CD4-positive, alpha-beta T cell treated with Interleukin-1 beta for 1 hour (primary cell): ENCODE measurements at regions not wholly inside any gene's neighbourhood (a gene's known extent, or its start where the extent isn't known, plus 50 kb on each side); places are given as distances from the start of the nearest gene placed in this dataset.
"Not testable (repeated sequence)": the region's sequence is repeated elsewhere in the genome, so short reads cannot be mapped to it uniquely, and the experiment has no call there.

Experiments used
- DNase-seq, 2 donors: peaks; one replicate each; pipeline ENCODE4 v3.0.0-alpha.2; 2020 to 2022

DNA sequence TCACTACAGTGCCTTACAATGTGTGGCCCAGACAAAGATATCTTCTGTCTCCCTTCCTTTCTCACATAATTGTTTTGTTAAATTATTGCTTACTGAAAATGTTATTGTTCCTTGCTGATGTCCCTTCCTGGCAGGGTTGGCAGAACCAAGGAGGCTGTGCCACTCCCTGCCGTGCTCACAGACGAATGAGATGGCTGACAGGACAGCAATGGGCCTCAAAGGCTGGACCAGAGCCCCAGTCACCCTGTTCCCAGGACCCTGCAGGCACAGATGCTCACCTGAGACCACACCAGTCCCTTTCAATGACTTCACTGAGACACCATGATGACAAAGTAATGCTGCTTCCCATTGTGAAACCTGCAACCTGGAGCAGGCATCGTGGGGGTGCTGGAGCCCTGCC is 375.1 kb downstream of the HACE1 start:
- no peak for DNase-seq

DNA sequence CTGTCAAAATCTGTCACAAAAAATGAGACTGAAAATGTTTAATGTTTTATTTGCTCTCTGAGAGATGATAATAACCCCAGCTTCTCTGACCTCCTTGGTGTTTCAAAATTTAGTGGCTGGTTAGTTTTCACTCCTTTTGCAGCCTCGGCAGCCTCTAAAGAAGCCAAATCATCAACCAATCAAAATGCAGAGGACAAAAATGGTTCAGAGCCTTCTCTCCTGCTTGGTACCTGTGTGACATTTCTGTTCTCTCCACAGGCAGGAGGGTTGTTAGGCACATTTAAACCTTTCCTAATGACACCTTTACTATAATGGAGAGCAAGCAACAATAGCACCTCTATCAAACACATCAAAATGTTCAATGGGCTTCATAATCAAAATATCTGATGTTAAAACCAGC is 375.5 kb downstream of the HACE1 start:
- DNase-seq = no peak

DNA sequence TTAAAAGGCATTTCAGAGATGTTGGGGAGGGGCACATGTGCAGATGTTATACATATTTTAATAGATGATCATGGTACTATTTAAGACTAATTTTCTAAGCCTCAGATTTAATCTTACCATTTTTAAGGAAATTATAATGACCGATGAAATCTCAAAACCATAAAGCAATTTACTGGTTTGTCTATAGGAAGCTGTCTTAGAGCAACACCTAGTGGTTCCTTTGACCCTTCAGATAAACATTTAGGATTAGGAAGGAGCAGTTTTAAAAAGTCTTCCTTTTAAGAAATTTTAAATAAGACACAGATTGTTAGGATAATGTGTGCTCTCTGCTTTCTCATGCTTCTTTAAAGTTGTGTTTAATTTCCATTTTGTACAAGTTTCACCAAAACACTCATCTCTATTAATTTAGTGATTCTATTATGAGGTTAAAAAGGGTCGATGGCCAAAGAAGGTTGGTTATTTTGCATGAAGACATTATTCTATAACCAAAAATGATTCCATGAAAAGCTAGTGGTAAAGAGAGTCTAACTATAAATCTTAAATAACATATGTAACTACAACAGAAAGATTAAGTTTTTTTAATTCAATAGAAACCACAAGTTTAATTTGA is 376.4 kb downstream of the HACE1 start:
- no peak for DNase-seq

DNA sequence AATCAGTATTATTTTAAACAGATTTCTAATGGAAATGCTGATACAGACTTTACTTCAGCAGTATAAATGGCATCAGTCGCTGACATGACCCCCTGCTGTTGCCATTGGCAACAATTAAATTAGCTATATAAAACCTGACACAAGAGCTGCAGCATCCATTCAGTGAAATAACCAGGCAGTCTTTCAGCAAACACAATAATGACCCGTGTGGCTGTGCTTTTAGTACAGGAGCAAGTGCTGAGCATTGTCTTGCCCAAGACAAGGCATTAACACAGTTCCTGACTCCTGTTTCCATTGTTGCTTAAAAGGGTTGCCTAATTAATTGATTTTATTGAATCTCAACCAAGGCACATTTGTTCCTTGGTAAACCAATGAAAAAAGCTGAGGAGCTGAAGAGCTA is 382.1 kb downstream of the HACE1 start:
- DNase-seq = no peak

DNA sequence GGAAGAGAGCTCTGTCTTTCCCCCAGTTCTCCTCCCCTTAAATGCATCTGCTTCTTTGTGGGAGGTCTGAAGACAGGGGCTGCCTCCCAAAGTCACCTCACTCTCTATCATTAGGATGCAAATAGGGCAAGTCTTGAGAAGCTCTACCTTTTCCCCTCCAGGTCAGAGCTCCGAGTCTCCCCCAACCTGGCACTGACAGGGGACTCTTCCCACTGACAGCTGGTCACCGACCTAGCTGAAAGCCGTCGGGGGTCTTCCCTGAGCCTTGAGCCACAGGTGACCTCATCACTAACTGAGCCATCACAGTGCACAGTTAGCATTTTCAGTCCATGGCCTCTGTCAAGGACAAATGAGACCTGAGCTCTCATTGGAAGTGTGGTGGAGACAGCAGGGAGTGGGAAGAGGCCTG is 386.7 kb downstream of the HACE1 start:
- DNase-seq = no peak

DNA sequence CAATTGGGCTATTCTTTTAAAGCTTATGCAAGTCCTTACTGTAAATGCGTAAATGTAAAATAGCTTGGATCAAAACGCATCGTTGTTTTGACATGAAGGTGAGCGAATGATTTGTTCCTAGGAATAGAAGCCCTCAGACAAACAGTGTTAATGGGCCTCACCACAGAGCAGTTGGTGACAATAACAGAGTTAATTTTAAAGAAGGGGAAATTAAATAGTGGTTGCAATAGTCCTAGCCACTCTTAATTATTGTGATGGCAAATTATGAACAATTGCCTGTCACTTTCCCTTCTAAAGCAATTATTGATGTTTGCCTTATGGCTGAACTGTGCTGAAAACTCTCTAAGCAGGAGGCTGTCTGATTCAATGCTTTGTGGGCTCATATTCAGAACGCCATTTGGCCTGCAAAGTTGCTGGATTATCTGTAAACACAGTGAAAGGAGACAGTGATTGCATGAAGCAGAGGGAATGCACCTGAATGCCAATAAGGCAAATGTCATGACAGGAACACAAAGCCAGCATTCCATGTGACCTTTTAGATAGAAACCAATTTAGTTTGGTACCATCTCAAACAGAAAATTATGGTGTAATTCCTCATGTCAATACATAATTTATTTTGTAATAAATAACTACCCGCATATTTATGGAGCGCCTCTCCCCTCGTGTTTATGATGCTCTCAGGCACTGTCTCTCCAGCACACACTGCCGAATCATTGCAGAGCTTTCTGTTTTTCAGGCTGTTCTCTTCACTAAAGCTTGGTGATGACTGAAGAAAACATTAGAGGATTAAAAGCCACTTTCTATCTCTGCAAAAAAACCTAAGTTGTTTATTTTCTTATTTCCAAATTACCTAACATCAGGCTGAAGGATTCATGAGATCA is 387.5 kb downstream of the HACE1 start:
- no peak for DNase-seq

DNA sequence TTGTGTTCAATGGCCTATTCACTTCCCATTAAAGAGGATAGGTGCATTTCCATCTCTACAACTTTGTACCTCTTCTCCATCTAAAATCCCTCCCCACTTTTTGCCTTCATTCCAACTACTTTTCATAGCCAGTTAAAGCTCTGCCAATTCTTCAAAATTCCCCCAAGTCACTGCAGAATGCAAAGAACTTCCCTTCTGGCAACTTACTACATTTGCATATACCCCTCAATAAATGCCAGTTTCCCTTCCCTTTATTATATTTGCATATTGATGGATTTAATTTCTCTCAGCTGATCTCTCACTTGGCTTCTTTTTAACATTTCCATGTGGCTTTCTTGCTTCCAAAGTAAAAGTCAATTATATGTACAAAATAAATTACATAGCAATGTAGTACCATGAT is 393.4 kb downstream of the HACE1 start:
- no peak for DNase-seq

DNA sequence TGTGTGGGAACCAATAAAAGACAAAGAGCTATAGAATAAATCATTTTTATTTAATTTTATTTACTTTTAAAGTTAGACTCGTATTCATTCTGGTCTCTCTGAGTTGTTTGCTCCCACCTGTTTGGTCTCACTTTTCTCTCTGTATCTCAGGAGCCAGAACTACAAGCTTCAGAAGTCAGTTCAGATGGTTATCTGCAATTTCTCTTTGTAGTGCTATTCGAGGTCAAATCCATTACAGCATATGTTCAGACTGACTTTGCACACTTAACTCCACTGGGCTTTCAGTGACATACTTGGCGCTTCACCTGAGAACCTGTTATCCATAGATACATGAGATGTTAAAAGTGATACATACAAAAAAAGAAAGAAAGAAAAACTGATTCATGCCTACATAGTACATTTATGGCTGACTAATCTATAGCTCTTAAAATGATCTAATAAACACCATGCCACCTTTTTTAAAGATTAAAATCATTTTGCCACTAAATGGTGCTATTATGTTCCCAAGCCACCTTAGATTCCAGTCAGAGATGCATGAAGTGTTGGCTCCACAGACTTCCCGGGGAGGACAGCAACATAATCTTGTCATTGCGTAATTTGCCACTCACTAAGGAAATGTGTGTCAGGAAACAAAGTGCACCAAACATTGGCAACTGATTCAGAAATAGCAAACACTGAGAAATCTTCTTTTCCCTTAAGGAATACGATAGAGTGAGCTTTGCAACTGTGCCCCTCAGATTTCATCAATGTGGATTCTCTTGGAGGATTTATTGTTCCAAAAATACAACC is 396.7 kb downstream of the HACE1 start:
- no peak for DNase-seq

DNA sequence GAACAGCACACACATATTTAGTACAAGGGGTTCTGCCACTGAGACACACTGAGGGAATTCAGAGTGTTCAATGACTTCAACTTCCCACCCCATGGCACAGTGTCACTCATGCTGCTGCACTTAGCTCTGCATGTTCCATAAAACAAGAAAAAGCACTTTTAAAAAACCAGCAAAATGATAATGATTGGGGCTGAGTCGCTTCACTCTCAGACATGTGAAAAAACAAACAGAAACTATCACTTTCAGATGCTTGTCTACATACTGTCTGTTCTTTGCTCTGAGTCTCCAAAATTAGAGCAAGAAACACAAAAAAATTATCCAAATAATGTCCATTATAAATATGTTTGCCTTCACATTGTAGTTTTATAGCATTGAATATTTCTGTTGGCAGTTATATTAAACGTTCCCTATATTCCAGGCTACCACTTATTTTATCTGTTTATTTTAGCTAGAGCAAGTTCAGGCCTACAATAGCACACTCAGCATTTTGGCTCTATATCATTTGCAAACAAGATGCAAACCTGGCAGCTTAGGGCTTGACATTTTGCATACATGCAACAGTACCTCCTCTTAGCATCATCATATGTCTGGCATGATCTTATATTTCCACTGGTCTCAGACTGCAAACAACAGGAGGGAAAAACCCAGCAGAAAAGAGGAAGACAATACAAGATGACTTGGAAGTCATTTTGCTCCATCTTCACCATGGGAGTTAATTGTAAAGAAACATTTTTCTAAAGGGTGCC is 398.8 kb downstream of the HACE1 start:
- DNase-seq = no peak

DNA sequence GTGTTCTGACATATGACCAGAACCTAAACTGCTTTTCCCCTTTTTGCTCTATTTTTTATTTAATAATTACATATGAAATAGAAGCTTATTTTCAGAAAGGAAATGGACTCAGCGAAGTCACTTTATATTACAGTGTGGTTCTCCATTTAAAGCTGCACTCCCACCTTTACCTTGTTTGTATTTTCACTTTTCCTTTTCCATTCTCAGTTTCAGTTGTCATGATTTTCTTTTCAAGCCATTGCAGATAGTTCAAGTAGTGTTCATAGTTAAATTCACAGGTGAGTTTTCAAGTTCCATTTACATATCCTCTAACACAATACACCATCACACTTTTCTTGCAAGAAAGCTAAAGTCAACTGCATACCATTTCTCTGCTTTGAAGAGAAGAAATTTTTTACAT is 400.2 kb downstream of the HACE1 start:
- DNase-seq = no peak

DNA sequence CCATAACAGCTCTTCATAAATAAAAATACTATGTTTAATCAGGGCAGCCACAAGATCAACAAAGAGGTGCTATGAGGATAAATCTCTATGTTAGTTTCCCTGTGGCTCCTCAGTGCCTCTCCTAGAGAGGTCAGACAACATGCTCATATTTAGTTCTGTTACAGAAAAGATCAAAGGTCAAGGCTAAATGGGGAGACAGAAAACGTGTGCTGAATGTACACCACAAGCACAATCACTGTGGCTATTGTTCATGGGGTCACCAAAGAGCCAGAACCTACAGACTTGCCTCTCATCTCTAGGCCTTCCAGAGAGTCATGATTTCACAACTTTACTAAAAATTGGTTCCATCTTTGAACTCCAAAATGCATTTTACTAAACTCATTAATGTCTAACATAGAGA is 409.8 kb downstream of the HACE1 start:
- DNase-seq = no peak

DNA sequence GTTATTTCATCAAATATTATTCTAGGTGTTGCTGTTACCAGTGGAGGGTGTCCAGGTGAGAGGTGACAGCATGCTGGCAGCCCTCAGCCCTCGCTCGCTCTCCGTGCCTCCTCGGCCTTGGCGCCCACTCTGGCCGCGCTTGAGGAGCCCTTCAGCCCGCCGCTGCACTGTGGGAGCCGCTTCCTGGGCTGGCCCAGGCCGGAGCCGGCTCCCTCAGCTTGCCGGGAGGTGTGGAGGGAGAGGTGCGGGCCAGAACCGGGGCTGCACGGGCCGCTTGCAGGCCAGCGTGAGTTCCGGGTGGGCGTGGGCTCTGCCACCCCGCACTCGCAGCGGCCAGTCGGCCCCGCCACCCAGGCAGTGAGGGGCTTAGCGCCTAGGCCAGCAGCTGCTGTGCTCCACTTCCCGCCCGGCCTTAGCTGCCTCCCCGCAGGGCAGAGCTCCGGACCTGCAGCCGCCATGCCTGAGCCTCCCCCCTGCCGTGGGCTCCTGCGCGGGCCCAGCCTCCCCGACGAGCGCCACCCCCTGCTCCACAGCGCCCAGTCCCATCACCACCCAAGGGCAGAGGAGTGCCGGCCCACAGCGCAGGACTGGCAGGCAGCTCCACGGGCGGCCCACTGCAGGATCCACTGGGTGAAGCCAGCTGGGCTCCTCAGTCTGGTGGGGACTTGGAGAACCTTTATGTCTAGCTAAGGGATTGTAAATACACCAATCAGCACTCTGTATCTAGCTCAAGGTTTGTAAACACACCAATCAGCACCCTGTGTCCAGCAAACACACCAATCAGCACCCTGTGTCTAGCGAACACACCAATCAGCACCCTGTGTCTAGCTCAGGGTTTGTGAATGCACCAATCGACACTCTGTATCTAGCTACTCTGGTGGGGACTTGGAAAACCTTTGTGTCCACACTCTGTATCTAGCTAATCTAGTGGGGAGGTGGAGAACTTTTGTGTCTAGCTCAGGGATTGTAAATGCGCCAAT is 413.3 kb downstream of the HACE1 start:
- DNase-seq = not testable (repeated sequence)

DNA sequence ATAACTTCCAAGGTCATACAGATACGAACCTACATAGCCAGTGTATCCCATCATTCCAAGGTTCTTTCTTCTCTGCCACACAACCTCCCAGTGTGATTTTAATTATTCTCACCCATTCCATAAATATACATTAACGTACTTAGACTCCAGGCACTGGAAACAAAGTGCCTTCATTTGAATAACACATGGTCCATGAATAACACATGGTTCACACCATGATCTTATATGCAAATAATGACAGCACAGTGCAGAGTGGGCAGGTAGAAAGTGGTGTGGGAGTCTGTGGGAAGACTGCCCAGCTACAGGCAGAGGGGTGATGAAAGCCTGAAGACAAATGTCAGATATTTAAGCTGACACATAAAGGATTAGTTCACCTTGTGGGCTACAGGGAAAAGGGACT is 425.2 kb downstream of the HACE1 start:
- no peak for DNase-seq

DNA sequence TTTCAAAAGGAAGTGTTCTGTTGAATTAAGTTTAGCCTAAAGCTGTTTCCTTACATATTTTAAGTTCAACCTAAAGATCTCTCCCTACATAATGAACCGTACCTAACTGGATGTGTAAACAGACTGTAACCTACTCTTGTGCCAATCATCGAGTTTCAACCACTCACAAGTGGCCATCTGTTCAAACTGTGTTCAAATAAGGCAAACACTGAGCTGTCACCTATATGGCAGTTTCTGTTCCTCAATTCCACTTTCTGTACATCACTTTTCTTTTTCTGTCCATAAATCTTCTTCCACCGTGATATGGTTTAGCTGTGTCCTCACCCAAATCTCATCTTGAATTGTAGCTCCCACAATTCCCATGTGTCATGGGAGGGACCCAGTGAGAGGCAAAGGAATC is 428.6 kb downstream of the HACE1 start:
- DNase-seq = no peak

DNA sequence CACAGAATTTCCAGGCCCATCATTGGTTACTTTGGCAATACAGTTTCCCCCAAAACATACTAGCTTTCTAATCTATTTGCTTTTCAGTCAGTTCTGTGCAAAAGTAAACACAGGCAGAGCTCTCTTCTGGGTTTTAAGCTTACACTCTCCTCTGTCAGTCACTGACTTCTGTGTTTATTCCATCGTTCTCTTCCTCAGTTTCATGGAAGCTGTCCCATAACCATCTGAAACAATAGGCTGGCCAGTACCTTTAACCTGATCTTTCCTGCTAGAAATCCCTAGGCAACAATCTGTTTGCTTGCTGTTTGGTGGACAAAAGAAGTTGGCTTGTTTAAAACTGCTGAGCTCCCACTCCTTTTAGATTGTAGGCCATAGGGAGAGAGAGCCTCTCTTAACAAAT is 431.5 kb downstream of the HACE1 start:
- no peak for DNase-seq

DNA sequence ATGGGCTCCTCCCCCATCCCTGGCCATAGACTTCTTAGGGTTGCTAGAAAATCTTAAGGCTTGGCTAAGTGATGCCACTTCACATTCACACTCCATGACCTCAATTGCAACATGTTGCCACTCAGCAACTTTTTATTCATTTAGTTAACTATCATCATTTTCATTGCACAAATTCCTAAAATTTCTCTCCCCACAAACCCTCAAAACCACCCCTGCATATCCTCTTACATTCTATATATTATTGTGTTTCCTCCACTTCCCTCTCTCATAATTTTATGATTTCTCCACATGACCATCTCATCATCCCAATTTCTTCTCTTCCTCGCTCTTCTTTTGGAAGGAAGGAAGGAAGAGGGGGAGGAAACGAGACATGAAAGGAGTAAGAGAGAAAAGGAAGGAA is 436.0 kb downstream of the HACE1 start:
- DNase-seq = no peak

DNA sequence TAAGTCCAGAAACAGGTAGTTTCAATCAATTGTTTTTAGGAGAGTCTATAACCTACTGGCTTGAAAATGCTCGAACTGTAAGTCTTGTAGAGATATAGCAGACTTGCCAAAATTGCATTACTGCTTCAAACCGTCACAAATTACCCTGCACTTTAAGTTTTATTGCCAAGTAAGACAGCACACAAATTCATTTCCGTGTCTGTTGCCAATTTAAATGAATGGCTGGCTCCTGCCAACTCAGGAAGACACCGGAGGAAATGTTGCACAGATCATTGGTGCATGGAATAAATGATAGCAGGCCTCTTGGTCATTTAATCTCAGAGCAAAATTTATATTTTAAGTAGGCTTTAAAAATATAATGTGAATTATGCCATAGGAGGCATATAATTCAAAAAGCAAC is 438.1 kb downstream of the HACE1 start:
- no peak for DNase-seq

DNA sequence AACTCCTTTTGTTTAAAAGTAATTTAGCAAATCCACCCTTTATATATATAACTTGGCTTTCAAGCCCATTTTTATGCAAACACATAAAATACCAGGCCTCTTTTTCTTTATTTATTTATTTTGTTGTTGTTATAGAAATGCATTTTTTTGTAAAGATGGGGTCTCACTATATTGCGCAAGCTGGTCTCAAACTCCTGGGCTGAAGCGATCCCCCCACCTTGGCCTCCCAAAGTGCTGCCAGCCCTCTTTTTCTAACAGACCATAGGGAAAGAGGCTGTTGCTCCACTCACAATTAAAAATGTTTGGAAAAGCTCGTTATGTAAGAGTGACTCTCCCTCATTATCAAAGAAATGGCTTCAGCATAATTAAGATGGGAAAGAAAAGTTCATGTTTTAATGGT is 440.9 kb downstream of the HACE1 start:
- no peak for DNase-seq

DNA sequence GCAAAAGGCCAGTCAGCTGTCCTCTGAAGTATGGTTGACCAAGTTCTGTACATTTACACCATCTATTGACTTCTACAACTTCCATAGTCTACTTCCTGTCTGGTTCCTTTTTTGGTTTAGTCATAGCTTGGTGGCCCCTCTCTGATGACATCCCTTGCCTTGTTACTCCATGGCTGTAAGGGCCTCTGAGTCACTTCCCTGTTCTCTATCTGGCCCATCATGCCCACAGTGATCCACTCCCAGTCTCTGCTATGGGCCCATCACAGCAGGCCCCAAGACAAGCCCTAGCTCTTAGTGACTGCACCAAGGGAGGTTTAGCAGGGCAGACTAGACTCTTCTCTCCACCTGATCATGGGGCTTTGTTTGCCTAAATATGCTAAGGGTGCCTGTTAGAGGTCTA is 441.6 kb downstream of the HACE1 start:
- DNase-seq = no peak

DNA sequence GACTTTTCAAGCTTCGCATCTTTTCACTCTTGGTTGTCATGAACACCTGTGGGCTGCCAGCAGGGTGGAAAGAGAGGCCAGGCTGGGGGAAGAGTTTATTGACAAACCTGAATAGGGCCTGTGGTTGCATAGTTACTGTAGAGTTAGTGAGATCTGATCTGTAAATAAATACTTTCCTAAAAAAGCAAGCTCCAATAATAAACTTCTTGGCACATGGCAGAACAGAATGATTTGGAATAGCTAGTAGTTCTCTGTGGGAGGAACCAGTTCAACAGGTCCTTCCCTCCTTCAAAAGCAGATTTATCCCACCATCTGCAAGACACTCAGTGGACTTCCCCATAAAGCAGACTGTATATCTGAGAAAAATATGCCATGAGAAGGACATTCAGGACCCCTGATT is 445.0 kb downstream of the HACE1 start:
- DNase-seq = no peak

DNA sequence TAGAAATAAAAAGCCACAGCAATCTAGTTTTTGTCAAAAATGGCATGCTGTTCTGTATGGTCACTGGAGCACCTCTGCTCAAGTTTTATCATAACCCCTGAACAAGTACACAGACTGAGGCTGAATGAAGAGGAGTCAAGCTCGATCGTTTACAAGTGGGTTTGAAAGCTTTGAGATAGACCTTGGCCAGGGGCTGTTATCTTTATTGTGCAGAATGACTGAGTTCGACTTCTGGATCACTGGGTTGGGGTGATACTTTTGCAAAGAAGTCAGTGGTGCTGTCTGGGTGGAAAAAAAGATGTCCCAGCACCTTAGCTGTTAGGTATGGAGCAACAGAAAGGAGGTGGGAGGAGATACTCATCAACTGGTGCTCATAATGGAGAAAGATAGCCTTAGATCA is 446.0 kb downstream of the HACE1 start:
- DNase-seq = no peak

DNA sequence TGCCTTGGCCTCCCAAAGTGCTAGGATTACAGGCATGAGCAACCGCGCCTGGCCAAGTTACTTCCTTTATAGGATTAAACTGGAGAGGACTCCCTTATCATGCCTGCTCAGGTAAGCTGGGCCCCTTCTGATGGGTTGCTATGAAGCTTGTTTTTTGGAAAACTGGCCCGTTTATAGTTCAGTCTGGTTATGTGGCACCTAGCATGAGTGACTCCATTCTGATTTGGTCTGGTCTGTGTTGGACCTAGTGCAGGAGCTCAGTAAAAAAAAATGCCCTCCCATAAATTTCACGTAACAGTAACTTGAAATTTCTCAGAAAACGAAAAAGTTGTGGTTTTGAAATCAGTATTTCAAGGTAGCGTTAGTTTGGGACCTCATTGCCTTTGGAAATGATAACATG is 448.4 kb downstream of the HACE1 start:
- DNase-seq = no peak
